Activated CD4-positive, alpha-beta T cell treated with anti-CD3 and anti-CD28 coated beads for 36 hours (primary cell): ENCODE measurements at regions not wholly inside any gene's neighbourhood (a gene's known extent, or its start where the extent isn't known, plus 50 kb on each side); places are given as distances from the start of the nearest gene placed in this dataset.
"Not testable (repeated sequence)": the region's sequence is repeated elsewhere in the genome, so short reads cannot be mapped to it uniquely, and the experiment has no call there.

ENCODE experiments used
- ATAC-seq: fragments of 200-7000 bp; cut with Tn5 transposase; one replicate; pipeline ENCODE4 v1.10.0; 2021; ENCODE audit warnings: mild to moderate bottlenecking, moderate library complexity
- CTCF ChIA-PET: fragments of 350-600 bp; sonication (Branson Sonifier 250); formaldehyde crosslinking; loops from one replicate; lab custom pipeline; 2021; ENCODE audit warnings: antibody characterized with exemption; lab: Charles Lee
- POLR2A ChIA-PET: fragments of 350-600 bp; sonication (Branson Sonifier 250); formaldehyde crosslinking; loops from one replicate; lab custom pipeline; 2021; ENCODE audit warnings: antibody characterized with exemption, inconsistent platforms; lab: Charles Lee
- DNase-seq: peaks from one replicate; pipeline ENCODE4 v3.0.0-alpha.2; 2020
- H3K27ac Mint-ChIP-seq: one replicate; pipeline ENCODE4 v1.8.0; 2021; ENCODE audit warnings: mixed read lengths
- H3K27me3 Mint-ChIP-seq: one replicate; pipeline ENCODE4 v1.8.0; 2021; ENCODE audit warnings: mixed read lengths
- H3K36me3 Mint-ChIP-seq: one replicate; pipeline ENCODE4 v1.8.0; 2021; ENCODE audit warnings: low read depth, mixed read lengths
- H3K4me1 Mint-ChIP-seq: one replicate; pipeline ENCODE4 v1.8.0; 2021; ENCODE audit warnings: mixed read lengths
- H3K4me3 Mint-ChIP-seq: one replicate; pipeline ENCODE4 v1.8.0; 2021; ENCODE audit warnings: mild to moderate bottlenecking, moderate library complexity, mixed read lengths
- H3K9me3 Mint-ChIP-seq: one replicate; pipeline ENCODE4 v1.8.0; 2021; ENCODE audit warnings: low read depth, mixed read lengths
- intact Hi-C, 2 experiments: fragments of 100-400 bp; cut with DNase I in 1 of 2; cut with micrococcal nuclease in 1 of 2; formaldehyde crosslinking; loops; one replicate each; pipeline versions ENCODE4 v1.14.2 to v1.15.1; 2022 to 2024; cut with DNase I, micrococcal nuclease

GRCh38 chr13:110819203-110820014 lies 95.5 kb downstream of the ANKRD10 start:
- intact Hi-C loops: loop anchor here (1.0 to 5.0 kb wide), 5 partner anchors 102 to 597 kb away; no protein-coding TSS in a partner anchor
- H3K4me3 Mint-ChIP-seq: no peak overlapping the region

DNA sequence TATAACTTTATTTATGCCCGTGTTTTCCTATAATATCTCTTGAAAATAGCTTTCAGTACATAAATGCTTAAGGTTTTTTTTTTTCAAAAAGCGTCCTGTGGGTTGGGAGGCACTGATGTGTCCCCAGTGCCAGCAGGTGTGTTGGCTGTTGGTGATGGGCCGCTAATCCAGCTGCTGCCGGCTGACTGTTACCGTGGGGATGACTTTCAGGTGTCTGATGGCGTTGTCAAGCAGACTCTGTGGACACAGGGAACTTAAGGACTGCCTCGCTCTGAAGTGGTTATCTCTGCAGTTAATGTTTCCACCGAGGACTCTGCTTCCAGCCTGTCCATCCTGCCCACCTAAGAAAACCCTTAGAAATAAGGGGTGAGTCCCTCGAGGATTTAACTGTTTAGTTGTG lies 94.5 kb downstream of the ANKRD10 start:
- ChIA-PET CTCF (interaction anchor here (0.6 to 0.9 kb wide), 6 partner anchors 30 to 365 kb away, joined by 3 to 5 read pairs (median 3); no protein-coding TSS in a partner anchor), POLR2A (no interaction called here)
- DNase-seq (no peak), ATAC-seq (no peak)
- Mint-ChIP-seq H3K27me3 (no peaks in the 10 kb centered on the region), H3K9me3 (no peaks in the 10 kb centered on the region), H3K4me3 (no peak overlapping the region), H3K4me1 (peaks cover 5% of the 10 kb centered on the region), H3K36me3 (no peaks in the 10 kb centered on the region), H3K27ac (no peak overlapping the region)
- intact Hi-C loops: no loop called here

More at GRCh38 chr13:110819203-110820014, 95.5 kb downstream of the ANKRD10 start:
- CTCF ChIA-PET: interaction anchor here (0.5 to 2.2 kb wide), 14 partner anchors 8 to 364 kb away, joined by 3 to 14 read pairs (median 4); no protein-coding TSS in a partner anchor
- peak; percentile 89 for ATAC-seq
- POLR2A ChIA-PET: no interaction called here
- H3K36me3 Mint-ChIP-seq: no peaks in the 10 kb centered on the region
- H3K4me1 Mint-ChIP-seq: peaks cover 5% of the 10 kb centered on the region
- DNase-seq: peak; percentile 89
- H3K27ac Mint-ChIP-seq: no peak overlapping the region
- peaks cover 3% of the 10 kb centered on the region for H3K27me3 Mint-ChIP-seq
- H3K9me3 Mint-ChIP-seq: no peaks in the 10 kb centered on the region

GRCh38 chr13:110821837-110822668 lies 92.8 kb downstream of the ANKRD10 start:
- H3K27me3 Mint-ChIP-seq, H3K4me1 Mint-ChIP-seq, CTCF ChIA-PET, intact Hi-C loops, H3K36me3 Mint-ChIP-seq, ATAC-seq, H3K9me3 Mint-ChIP-seq: not testable (repeated sequence)
- Mint-ChIP-seq H3K27ac (peak overlapping the region; percentile 12), H3K4me3 (peak overlapping the region; percentile 53)
- DNase-seq: peak; percentile 30
- POLR2A ChIA-PET: interaction anchor here (0.6 to 1.5 kb wide), 2 partner anchors 92 to 109 kb away, joined by 3 to 4 read pairs; no protein-coding TSS in a partner anchor

- Mint-ChIP-seq H3K9me3 (no peaks in the 10 kb centered on the region), H3K36me3 (no peaks in the 10 kb centered on the region), H3K4me3 (peak overlapping the region; percentile 53), H3K27me3 (no peaks in the 10 kb centered on the region), H3K27ac (no peak overlapping the region), H3K4me1 (peaks cover 5% of the 10 kb centered on the region)
- POLR2A ChIA-PET: interaction anchor here (0.6 to 1.5 kb wide), 2 partner anchors 92 to 110 kb away, joined by 3 to 4 read pairs; no protein-coding TSS in a partner anchor
- intact Hi-C loops: no loop called here
- no peak for DNase-seq
- peak; percentile 20 for ATAC-seq
- CTCF ChIA-PET: no interaction called here
Observed at GRCh38 chr13:110822669-110822945, 92.3 kb downstream of the ANKRD10 start.

DNA sequence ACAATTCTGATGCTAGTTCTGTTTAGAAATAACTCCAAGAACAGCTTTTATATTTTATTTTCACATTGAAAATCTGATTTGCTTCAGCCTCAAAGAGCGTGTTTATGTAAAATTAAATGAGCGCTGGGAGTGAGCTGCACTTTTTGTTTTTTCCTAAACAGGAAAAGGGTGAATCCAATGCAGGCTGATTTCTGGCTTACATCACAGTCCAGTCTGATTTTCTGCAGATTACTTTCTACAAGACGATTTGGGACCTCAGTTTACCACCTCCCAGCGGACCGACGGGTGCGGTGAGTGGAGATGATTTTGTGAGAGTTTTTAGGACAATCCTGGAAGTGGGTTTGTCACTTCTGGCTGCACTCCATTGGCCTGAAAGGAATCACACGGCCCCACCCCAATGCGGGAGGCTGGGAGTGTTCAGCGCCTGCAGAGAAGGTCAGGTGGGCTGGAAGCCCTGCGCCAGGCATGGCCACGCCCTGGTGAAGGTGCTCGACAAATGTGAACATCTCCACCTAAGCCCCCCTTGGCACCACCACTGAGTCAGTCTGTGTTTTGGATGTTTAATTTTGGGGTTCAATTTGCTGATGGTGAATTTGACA lies 90.1 kb downstream of the ANKRD10 start:
- no peak for ATAC-seq
- Mint-ChIP-seq H3K4me3 (no peak overlapping the region), H3K27ac (no peak overlapping the region), H3K36me3 (no peaks in the 10 kb centered on the region), H3K27me3 (no peaks in the 10 kb centered on the region), H3K4me1 (no peaks in the 10 kb centered on the region), H3K9me3 (no peaks in the 10 kb centered on the region)
- intact Hi-C loops: no loop called here
- CTCF ChIA-PET: no interaction called here
- no peak for DNase-seq
- POLR2A ChIA-PET: no interaction called here

DNA sequence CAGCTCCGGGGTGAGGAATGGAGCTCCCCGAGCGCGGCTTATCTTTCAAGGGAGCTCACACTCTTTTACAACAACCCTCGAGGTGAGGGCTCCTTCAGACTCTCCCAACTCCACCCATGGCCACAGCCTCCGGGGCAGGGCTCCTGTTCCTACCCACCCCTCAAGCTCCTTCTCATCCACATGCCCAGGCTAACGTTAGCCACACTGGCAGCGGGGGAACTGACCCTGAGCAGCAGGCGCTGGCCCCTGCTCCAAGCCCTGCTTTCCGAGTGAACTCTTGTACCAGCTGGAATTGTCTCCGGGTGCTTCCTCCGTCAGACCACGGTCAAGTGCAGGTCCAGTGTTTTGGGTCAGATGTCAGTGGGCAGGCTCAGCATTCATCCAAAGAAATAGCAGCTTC lies 89.4 kb downstream of the ANKRD10 start:
- H3K36me3 Mint-ChIP-seq: no peaks in the 10 kb centered on the region
- no peak overlapping the region for H3K27ac Mint-ChIP-seq
- ChIA-PET CTCF (interaction anchor here (1.7 kb wide), 1 partner anchor 232 kb away, joined by 3 read pairs; no protein-coding TSS in a partner anchor), POLR2A (no interaction called here)
- H3K27me3 Mint-ChIP-seq: peaks cover 2% of the 10 kb centered on the region
- H3K9me3 Mint-ChIP-seq: no peaks in the 10 kb centered on the region
- DNase-seq: no peak
- intact Hi-C loops: no loop called here
- H3K4me1 Mint-ChIP-seq: no peaks in the 10 kb centered on the region
- ATAC-seq: no peak
- H3K4me3 Mint-ChIP-seq: no peak overlapping the region

DNA sequence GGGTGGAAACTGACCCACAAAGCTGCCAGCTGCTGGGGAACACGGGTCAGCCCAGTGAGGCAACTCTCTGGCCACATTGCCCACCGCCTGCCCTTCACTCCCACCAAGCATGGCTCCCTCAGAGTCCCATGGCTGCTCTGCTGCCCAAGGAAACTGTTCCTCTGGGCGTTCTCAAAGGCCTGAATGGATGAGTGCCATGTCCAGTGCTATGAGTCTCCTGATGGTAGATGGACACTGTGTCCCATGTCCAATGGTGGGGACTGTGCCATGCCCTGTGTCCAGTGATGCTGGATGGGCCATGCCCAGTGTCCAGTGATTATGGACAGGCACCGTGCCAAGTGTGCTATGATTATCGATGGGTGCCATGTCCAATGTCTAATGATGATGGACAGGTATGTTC lies 88.8 kb downstream of the ANKRD10 start:
- intact Hi-C loops: no loop called here
- DNase-seq: no peak
- Mint-ChIP-seq H3K27me3 (peaks cover 2% of the 10 kb centered on the region), H3K27ac (no peak overlapping the region), H3K4me3 (no peak overlapping the region), H3K9me3 (no peaks in the 10 kb centered on the region), H3K4me1 (no peaks in the 10 kb centered on the region), H3K36me3 (no peaks in the 10 kb centered on the region)
- POLR2A ChIA-PET: no interaction called here
- no peak for ATAC-seq
- CTCF ChIA-PET: interaction anchor here (1.7 kb wide), 1 partner anchor 232 kb away, joined by 3 read pairs; no protein-coding TSS in a partner anchor

GRCh38 chr13:110826861-110827672 lies 87.8 kb downstream of the ANKRD10 start:
- no peaks in the 10 kb centered on the region for H3K9me3 Mint-ChIP-seq
- no peak for DNase-seq
- ChIA-PET CTCF (interaction anchor here (0.8 to 1.7 kb wide), 2 partner anchors 8 to 233 kb away, joined by 3 to 4 read pairs; no protein-coding TSS in a partner anchor), POLR2A (no interaction called here)
- intact Hi-C loops: no loop called here
- no peak for ATAC-seq
- H3K36me3 Mint-ChIP-seq: no peaks in the 10 kb centered on the region
- no peak overlapping the region for H3K4me3 Mint-ChIP-seq
- no peaks in the 10 kb centered on the region for H3K4me1 Mint-ChIP-seq
- H3K27me3 Mint-ChIP-seq: peaks cover 2% of the 10 kb centered on the region
- H3K27ac Mint-ChIP-seq: no peak overlapping the region
